SK-N-SH (cell line): ENCODE measurements at regions not wholly inside any gene's neighbourhood (a gene's known extent, or its start where the extent isn't known, plus 50 kb on each side); places are given as distances from the start of the nearest gene placed in this dataset.

Experiments
- CTCF ChIA-PET: fragments of 300-600, 350-600 bp; formaldehyde crosslinking; extraction: SDS; loops from one replicate; lab custom pipeline; 2021; lab: Yijun Ruan, JAX
- POLR2A ChIA-PET: fragments of 350-600 bp; sonication (Branson Sonifier 250); formaldehyde crosslinking; extraction: SDS; loops from one replicate; lab custom pipeline; 2020; ENCODE audit warnings: antibody characterized with exemption, inconsistent platforms; lab: Yijun Ruan, JAX
- DNase-seq: peaks from one replicate; pipeline ENCODE4 v3.0.0; 2012
- H2AFZ ChIP-seq: fragments of 200-600 bp; sonication (generic); 2 replicates; pipeline ENCODE4 v1.8.1; 2016; ENCODE audit warnings: antibody characterized with exemption, mild to moderate bottlenecking, low read depth
- H3F3A ChIP-seq: fragments of 200-600 bp; sonication (generic); replicated peaks from 2 replicates; pipeline ENCODE3; 2016; ENCODE audit warnings: antibody characterized with exemption, mild to moderate bottlenecking; ENCODE audit not compliant: insufficient read depth
- H3K27ac ChIP-seq, 2 experiments: fragments of 200-500 bp in 1 of 2; fragments of 200-600 bp in 1 of 2; sonication (Bioruptor generic) in 1 of 2; sonication (generic), shearing (Covaris generic) in 1 of 2; 2 replicates each; pipeline versions ENCODE4 v1.5.1 to v1.6.1; 2014 to 2016; ENCODE audit warnings: low read depth in 2 of 2, inconsistent platforms in 1 of 2, low read length in 1 of 2, mild to moderate bottlenecking in 1 of 2, mixed read lengths in 1 of 2
- H3K27me3 ChIP-seq: fragments of 200-600 bp; sonication (generic), shearing (Covaris generic); 2 replicates; pipeline ENCODE4 v1.6.1; 2016; ENCODE audit warnings: mixed run types; ENCODE audit not compliant: insufficient read depth
- H3K36me3 ChIP-seq, 2 experiments: fragments of 200-500 bp in 1 of 2; fragments of 200-600 bp in 1 of 2; sonication (Bioruptor generic) in 1 of 2; sonication (generic) in 1 of 2; replicated peaks in 1 of 2; 2 replicates each; pipeline versions ENCODE3 to v1.5.1; 2014 to 2016; ENCODE audit warnings: low read length in 1 of 2, mild to moderate bottlenecking in 1 of 2; ENCODE audit not compliant: insufficient read depth in 2 of 2, control insufficient read depth in 1 of 2
- H3K4me1 ChIP-seq, 2 experiments: fragments of 200-500 bp in 1 of 2; fragments of 200-600 bp in 1 of 2; sonication (Bioruptor generic) in 1 of 2; sonication (generic), shearing (Covaris generic) in 1 of 2; 2 replicates each; pipeline versions ENCODE4 v1.5.1 to v1.6.1; 2014 to 2016; ENCODE audit warnings: low read depth in 1 of 2, low read length in 1 of 2, mixed run types in 1 of 2; ENCODE audit not compliant: insufficient read depth in 2 of 2, control insufficient read depth in 1 of 2
- H3K4me2 ChIP-seq: fragments of 200-600 bp; sonication (generic), shearing (Covaris generic); 2 replicates; pipeline ENCODE4 v1.6.1; 2017; ENCODE audit warnings: mixed run types
- H3K4me3 ChIP-seq, 2 experiments: fragments of 200-500 bp in 1 of 2; fragments of 200-600 bp in 1 of 2; sonication (Bioruptor generic) in 1 of 2; sonication (generic), shearing (Covaris generic) in 1 of 2; 2 replicates each; pipeline versions ENCODE4 v1.5.1 to v1.8.1; 2014 to 2016; ENCODE audit warnings: low read depth in 2 of 2, inconsistent platforms in 1 of 2, low read length in 1 of 2, mild to moderate bottlenecking in 1 of 2, mixed read lengths in 1 of 2, moderate library complexity in 1 of 2
- H3K79me2 ChIP-seq: fragments of 200-600 bp; sonication (generic); 2 replicates; pipeline ENCODE4 v1.8.1; 2017; ENCODE audit warnings: mild to moderate bottlenecking; ENCODE audit not compliant: insufficient read depth
- H3K9ac ChIP-seq: fragments of 200-600 bp; sonication (generic); 2 replicates; pipeline ENCODE4 v1.6.1; 2017; ENCODE audit warnings: mixed run types
- H3K9me2 ChIP-seq: fragments of 200-600 bp; sonication (generic); 2 replicates; pipeline ENCODE4 v1.6.1; 2017; ENCODE audit warnings: mixed run types
- H3K9me3 ChIP-seq: fragments of 200-600 bp; sonication (generic); 2 replicates; pipeline ENCODE4 v1.6.1; 2017; ENCODE audit warnings: mixed run types, mild to moderate bottlenecking, moderate library complexity
- H4K20me1 ChIP-seq: fragments of 200-600 bp; sonication (generic); 2 replicates; pipeline ENCODE4 v1.6.1; 2017; ENCODE audit warnings: mild to moderate bottlenecking, mixed run types; ENCODE audit not compliant: insufficient read depth
- CTCF ChIP-seq: fragments of 200-600 bp; sonication (generic); IDR thresholded peaks from 2 replicates; pipeline ENCODE4 v1.6.1; 2017; ENCODE audit warnings: antibody characterized with exemption, mild to moderate bottlenecking, moderate library complexity
- GATA2 ChIP-seq: sonication (generic); formaldehyde crosslinking; IDR thresholded peaks from 2 replicates; pipeline ENCODE4 v1.5.0; 2020; ENCODE audit warnings: mild to moderate bottlenecking, missing genetic modification reagents
- JUND ChIP-seq: IDR thresholded peaks from 2 replicates; pipeline ENCODE4 v1.4.0; 2012
- MAX ChIP-seq: IDR thresholded peaks from 2 replicates; pipeline ENCODE4 v1.4.0; 2012; ENCODE audit warnings: low read depth
- MXI1 ChIP-seq: IDR thresholded peaks from 2 replicates; pipeline ENCODE4 v1.6.1; 2012; ENCODE audit warnings: mild to moderate bottlenecking, low read depth, low read length, improper control_type of control experiment
- PBX3 ChIP-seq: IDR thresholded peaks from 2 replicates; pipeline ENCODE4; 2012
- RCOR1 ChIP-seq: fragments of 150-350 bp; IDR thresholded peaks from 2 replicates; pipeline ENCODE4 v1.6.1; 2017; ENCODE audit warnings: antibody characterized with exemption, low read length
- SIN3A ChIP-seq: IDR thresholded peaks from 2 replicates; pipeline ENCODE4 v1.6.1; 2012; ENCODE audit warnings: low read depth, mild to moderate bottlenecking, low read length, moderate library complexity, borderline replicate concordance
- TEAD4 ChIP-seq: IDR thresholded peaks from 2 replicates; pipeline ENCODE4 v1.4.0; 2012; ENCODE audit warnings: mild to moderate bottlenecking, borderline replicate concordance; ENCODE audit not compliant: insufficient read depth
- ZBTB33 ChIP-seq: IDR thresholded peaks from 2 replicates; pipeline ENCODE4 v1.4.0; 2012; ENCODE audit warnings: low read depth, borderline replicate concordance
- WGBS: methylation state at CpG from one replicate; pipeline ENCODE4 v1.1.6; 2017; ENCODE audit warnings: low lambda C conversion rate; 5-methylcytosine and 5-hydroxymethylcytosine counted together

GRCh38 chr3:46105306-46105919, 78.1 kb upstream of the XCR1 start:
- ChIA-PET POLR2A (no interaction called here), CTCF (interaction anchor here (2.0 kb wide), 1 partner anchor 27 kb away, joined by 12 read pairs; no protein-coding TSS in a partner anchor)
- no peak for TF ChIP-seq GATA2
- TF ChIP-seq TEAD4, result no peak
- no peak overlapping the region for H3K27ac ChIP-seq
- no peak overlapping the region for H3K9ac ChIP-seq
- no peak overlapping the region for H3K4me2 ChIP-seq
- WGBS, result 4% methylated on average over 4 of the region's 4 CpGs
- H2AFZ ChIP-seq, result no peak overlapping the region
- peaks cover 32% of the 10 kb centered on the region; the same call in 1 of the 2 replicates for H3K27me3 ChIP-seq
- H3F3A ChIP-seq, result no peaks in the 10 kb centered on the region
- no peak for DNase-seq
- no peak overlapping the region for H3K4me3 ChIP-seq
- H3K9me3 ChIP-seq, result no peaks in the 10 kb centered on the region
- no peaks in the 10 kb centered on the region for H3K9me2 ChIP-seq
- H3K36me3 ChIP-seq, result no peaks in the 10 kb centered on the region
- H4K20me1 ChIP-seq, result no peaks in the 10 kb centered on the region
- no peaks in the 10 kb centered on the region for H3K4me1 ChIP-seq
- no peaks in the 10 kb centered on the region for H3K79me2 ChIP-seq

GRCh38 chr3:46104706-46105105, 77.4 kb upstream of the XCR1 start:
- Histone ChIP-seq H3K9me2 (no peaks in the 10 kb centered on the region), H3K4me1 (no peaks in the 10 kb centered on the region), H3F3A (no peaks in the 10 kb centered on the region), H3K9ac (no peak overlapping the region), H3K79me2 (no peaks in the 10 kb centered on the region), H3K27me3 (peaks cover 32% of the 10 kb centered on the region; the same call in 1 of the 2 replicates), H3K4me2 (no peak overlapping the region), H3K36me3 (no peaks in the 10 kb centered on the region), H3K4me3 (no peak overlapping the region), H2AFZ (no peak overlapping the region), H3K27ac (no peak overlapping the region), H4K20me1 (no peaks in the 10 kb centered on the region), H3K9me3 (no peaks in the 10 kb centered on the region)
- POLR2A ChIA-PET, result no interaction called here
- CTCF ChIA-PET, result interaction anchor here (1.1 to 2.0 kb wide), 3 partner anchors 26 to 344 kb away, joined by 3 to 12 read pairs (median 4); no protein-coding TSS in a partner anchor
- no peak for TF ChIP-seq CTCF
- TF ChIP-seq ZBTB33, result no peak
- no peak for TF ChIP-seq JUND
- TF ChIP-seq SIN3A, result no peak
- TF ChIP-seq GATA2, result no peak
- TF ChIP-seq MXI1, result no peak
- TF ChIP-seq MAX, result no peak
- TF ChIP-seq PBX3, result no peak
- no peak for TF ChIP-seq RCOR1
- WGBS, result 0% methylated on average over 1 of the region's 1 CpG
- DNase-seq, result no peak
